GM19025 (cell line): ENCODE measurements at regions not wholly inside any gene's neighbourhood (a gene's known extent, or its start where the extent isn't known, plus 50 kb on each side); places are given as distances from the start of the nearest gene placed in this dataset.
"Not testable (repeated sequence)": the region's sequence is repeated elsewhere in the genome, so short reads cannot be mapped to it uniquely, and the experiment has no call there.

Experiments
- ATAC-seq: cut with Tn5 transposase; IDR thresholded peaks from one replicate; pipeline ENCODE4 v1.9.1; 2021; ENCODE audit warnings: mild to moderate bottlenecking, low read depth, moderate library complexity; ENCODE audit not compliant: unreplicated experiment

- no peak for ATAC-seq
Observed at GRCh38 chr6:67884442-67884841, 750.6 kb upstream of the ADGRB3 start.

GRCh38 chr6:67883500-67884366 is 751.3 kb upstream of the ADGRB3 start:
- no peak for ATAC-seq

- no peak for ATAC-seq
Observed at GRCh38 chr6:67882436-67883311, 752.4 kb upstream of the ADGRB3 start.

GRCh38 chr6:67881706-67882065 is 753.4 kb upstream of the ADGRB3 start:
- no peak for ATAC-seq

GRCh38 chr6:67880939-67881705 is 754.0 kb upstream of the ADGRB3 start:
- ATAC-seq, result no peak

GRCh38 chr6:67880343-67880742 is 754.7 kb upstream of the ADGRB3 start:
- ATAC-seq, result not testable (repeated sequence)

- not testable (repeated sequence) for ATAC-seq
Observed at GRCh38 chr6:67879928-67880327, 755.2 kb upstream of the ADGRB3 start.

- ATAC-seq, result not testable (repeated sequence)
Observed at GRCh38 chr6:67879105-67879904, 755.8 kb upstream of the ADGRB3 start.

- not testable (repeated sequence) for ATAC-seq
Observed at GRCh38 chr6:67878216-67878615, 756.9 kb upstream of the ADGRB3 start.

- ATAC-seq, result no peak
Observed at GRCh38 chr6:67877288-67877687, 757.8 kb upstream of the ADGRB3 start.

GRCh38 chr6:67875877-67876383 is 759.2 kb upstream of the ADGRB3 start:
- ATAC-seq, result no peak

GRCh38 chr6:67870321-67870720 is 764.8 kb upstream of the ADGRB3 start:
- ATAC-seq, result no peak

- no peak for ATAC-seq
Observed at GRCh38 chr6:67863346-67863745, 771.7 kb upstream of the ADGRB3 start.

- no peak for ATAC-seq
Observed at GRCh38 chr6:67854098-67854497, 781.0 kb upstream of the ADGRB3 start.

GRCh38 chr6:67839818-67840217 is 795.3 kb upstream of the ADGRB3 start:
- no peak for ATAC-seq

GRCh38 chr6:67825201-67825895 is 809.7 kb upstream of the ADGRB3 start:
- ATAC-seq, result no peak

GRCh38 chr6:67818322-67818721 is 816.8 kb upstream of the ADGRB3 start:
- ATAC-seq, result no peak

GRCh38 chr6:67815623-67816022 is 819.5 kb upstream of the ADGRB3 start:
- no peak for ATAC-seq

- ATAC-seq, result no peak
Observed at GRCh38 chr6:67814262-67814661, 820.8 kb upstream of the ADGRB3 start.
